Cerebellar cortex (tissue), 1 donor: ENCODE measurements at regions not wholly inside any gene's neighbourhood (a gene's known extent, or its start where the extent isn't known, plus 50 kb on each side); places are given as distances from the start of the nearest gene placed in this dataset.

Experiments used
- DNase-seq: peaks from one replicate; pipeline ENCODE4 v3.0.0-alpha.2; 2015; ENCODE audit warnings: low spot score

GRCh38 chr9:16312962-16313546 is 557.4 kb downstream of the BNC2 start:
- DNase-seq: no peak

GRCh38 chr9:16314476-16314875 is 556.0 kb downstream of the BNC2 start:
- no peak for DNase-seq

GRCh38 chr9:16315720-16316119 is 554.8 kb downstream of the BNC2 start:
- no peak for DNase-seq

GRCh38 chr9:16316456-16316855 is 554.0 kb downstream of the BNC2 start:
- no peak for DNase-seq

GRCh38 chr9:16316911-16317817 is 553.3 kb downstream of the BNC2 start:
- DNase-seq: no peak

GRCh38 chr9:16318516-16319060 is 551.9 kb downstream of the BNC2 start:
- no peak for DNase-seq

- DNase-seq: no peak
These were observed 550.8 kb downstream of the BNC2 start for GRCh38 chr9:16319646-16320045.

- DNase-seq: no peak
These were observed 550.0 kb downstream of the BNC2 start for GRCh38 chr9:16320338-16320902.

GRCh38 chr9:16321461-16322119 is 548.9 kb downstream of the BNC2 start:
- no peak for DNase-seq

- no peak for DNase-seq
These were observed 547.6 kb downstream of the BNC2 start for GRCh38 chr9:16322849-16323248.

- no peak for DNase-seq
These were observed 544.5 kb downstream of the BNC2 start for GRCh38 chr9:16325966-16326365.

GRCh38 chr9:16328349-16328748 is 542.1 kb downstream of the BNC2 start:
- no peak for DNase-seq

- DNase-seq: no peak
These were observed 540.8 kb downstream of the BNC2 start for GRCh38 chr9:16329671-16330113.

GRCh38 chr9:16331031-16331430 is 539.4 kb downstream of the BNC2 start:
- no peak for DNase-seq

- no peak for DNase-seq
These were observed 538.9 kb downstream of the BNC2 start for GRCh38 chr9:16331527-16331926.

- DNase-seq: no peak
These were observed 536.8 kb downstream of the BNC2 start for GRCh38 chr9:16333691-16334090.

GRCh38 chr9:16335788-16336580 is 534.5 kb downstream of the BNC2 start:
- no peak for DNase-seq

- DNase-seq: no peak
These were observed 533.6 kb downstream of the BNC2 start for GRCh38 chr9:16336833-16337232.

- no peak for DNase-seq
These were observed 533.0 kb downstream of the BNC2 start for GRCh38 chr9:16337322-16338029.

- no peak for DNase-seq
These were observed 529.3 kb downstream of the BNC2 start for GRCh38 chr9:16341177-16341576.
